GM21381 (cell line): ENCODE measurements at regions not wholly inside any gene's neighbourhood (a gene's known extent, or its start where the extent isn't known, plus 50 kb on each side); places are given as distances from the start of the nearest gene placed in this dataset.

Experiments used
- ATAC-seq: cut with Tn5 transposase; IDR thresholded peaks from one replicate; pipeline ENCODE4 v1.9.1; 2021; ENCODE audit warnings: mild to moderate bottlenecking, moderate library complexity; ENCODE audit not compliant: unreplicated experiment

DNA sequence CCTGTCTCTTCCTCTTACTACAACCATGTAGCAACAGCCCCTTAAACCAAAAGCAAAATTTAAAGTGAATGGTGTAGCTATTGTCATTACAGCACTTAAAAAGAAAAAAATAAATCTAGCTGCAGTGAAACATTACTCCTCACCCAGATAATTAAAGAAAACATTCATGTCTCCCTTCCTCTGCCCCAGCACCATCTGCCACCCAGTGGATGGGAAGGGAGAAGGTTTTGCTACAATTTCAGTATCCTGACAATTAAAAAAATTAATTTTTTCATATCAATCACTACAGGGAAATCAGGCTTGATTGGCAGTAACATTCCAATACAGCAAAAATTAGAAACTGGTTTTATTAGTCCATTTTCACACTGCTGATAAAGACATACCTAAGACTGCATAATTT, 147.4 kb upstream of the PUM3 start:
- ATAC-seq = no peak

DNA sequence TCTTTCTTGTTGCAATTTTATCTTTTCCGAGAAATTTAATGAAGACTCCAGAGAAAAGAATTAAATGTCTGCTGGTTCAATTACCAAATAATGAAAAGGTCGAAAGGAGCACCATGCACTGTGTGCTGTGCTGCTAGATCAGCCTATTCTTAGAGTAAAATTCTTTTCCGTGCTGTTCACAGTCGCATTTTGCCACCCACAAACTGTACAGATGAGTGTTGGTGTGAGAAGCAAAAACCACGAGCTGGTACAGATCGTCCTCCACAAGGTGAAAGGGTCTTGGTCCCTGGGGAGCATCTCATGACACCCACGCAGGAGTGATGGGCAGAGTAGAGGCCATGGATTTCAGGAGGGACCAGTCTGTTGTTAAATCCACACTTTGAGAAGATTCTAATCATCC, 143.8 kb upstream of the PUM3 start:
- ATAC-seq = no peak

DNA sequence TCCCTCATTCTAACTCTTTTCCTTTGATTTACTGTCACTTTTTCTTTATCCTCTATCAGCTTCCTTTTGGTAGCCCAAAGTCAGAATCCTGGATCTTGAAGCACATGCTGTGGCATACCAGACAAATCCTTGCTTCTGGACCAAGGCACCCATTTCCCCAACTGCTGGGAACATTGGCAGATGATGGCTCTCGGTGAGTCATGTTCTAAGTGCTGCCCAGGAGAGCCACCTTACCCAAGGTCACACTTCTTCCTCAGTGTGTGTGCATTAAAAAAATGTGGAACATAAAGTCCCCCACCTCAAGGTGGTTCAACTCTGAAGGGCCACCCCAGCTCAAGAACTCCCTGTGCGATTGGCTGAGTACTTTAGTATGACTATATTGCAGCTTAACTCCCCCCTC, 141.4 kb upstream of the PUM3 start:
- no peak for ATAC-seq

DNA sequence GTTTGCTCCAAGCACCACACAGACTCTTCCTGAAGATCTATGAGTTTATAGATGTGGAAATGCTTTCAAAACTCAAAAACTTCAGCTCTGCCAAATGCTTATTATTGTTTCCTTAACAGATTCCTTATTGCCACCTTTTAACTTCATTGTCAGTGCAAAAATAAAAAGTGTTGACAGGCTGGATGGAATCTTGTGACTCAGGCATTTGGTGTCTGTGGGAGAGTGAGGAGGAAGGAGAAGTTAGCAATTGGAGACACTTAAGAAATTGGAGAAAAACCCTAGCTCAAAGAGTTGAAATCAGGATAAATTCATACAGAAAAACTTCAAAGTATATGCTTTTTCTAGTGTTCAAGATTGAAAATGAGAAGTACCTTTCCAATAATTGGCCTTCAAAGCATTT, 140.6 kb upstream of the PUM3 start:
- no peak for ATAC-seq

DNA sequence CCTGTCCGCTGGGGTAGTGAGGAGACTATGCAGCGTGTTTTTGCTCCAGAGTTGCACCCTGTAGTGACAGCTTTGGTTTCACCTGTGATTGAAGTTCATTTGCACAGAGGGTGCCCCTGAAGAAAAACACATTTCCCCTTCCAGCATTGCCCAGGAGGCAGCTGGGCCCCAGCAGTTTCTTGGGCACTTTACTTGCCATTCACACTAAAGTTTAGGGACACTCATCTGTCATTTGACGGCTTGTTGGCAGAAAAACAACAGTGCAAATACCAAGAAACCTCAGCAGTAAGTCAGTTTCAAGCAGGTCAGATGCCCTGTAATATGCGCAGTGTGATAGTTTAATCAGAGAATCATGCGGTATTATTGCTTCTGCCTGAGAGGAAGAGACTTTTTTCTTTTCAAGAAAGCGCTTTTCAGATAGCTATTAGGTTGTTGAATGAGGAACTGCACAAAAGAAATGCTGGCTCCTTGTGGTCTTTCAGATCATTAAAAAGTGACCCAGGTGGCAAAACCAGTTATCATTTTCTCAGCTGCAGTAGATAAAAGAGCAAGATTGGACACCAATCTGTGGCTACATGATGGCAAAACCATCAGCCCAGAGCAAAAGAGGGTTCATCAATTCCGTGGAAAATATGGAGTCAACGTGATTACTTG, 136.2 kb upstream of the PUM3 start:
- ATAC-seq = no peak

DNA sequence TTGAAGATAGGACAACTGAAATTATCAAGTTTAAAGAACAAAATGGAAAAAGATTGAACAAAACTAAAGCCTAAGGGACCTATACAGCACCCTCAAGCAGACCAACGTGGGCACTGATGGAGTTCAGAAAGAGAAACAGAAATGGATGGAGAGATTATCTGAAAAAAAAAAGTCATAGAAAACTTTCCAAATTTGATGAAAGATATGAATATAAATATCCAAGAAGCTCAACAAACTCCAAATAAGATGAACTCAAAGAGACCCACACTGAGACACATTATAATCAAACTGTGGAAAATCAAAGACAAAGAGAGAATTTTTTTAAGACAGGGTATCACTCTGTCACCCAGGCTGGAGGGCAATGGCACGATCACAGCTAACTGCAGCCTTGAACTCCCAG, 128.6 kb upstream of the PUM3 start:
- no peak for ATAC-seq

DNA sequence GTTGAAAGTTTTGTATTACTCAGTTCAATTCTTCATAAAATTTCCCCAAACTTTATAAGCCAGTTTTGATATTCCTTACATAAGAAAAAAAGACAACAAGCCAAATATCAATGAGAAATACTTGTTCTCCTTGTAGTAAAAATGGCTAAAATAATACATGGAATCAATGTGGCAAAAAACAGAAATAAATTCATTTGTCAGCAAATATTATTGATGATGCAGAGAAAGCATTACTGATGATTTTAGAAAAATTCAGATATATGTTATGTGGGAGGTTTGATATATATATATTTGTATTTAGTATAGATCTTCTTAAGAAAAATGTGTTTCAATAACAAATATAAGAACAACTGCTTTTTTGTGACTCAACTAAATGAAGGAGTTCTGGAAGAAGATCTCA, 127.0 kb upstream of the PUM3 start:
- ATAC-seq = no peak

DNA sequence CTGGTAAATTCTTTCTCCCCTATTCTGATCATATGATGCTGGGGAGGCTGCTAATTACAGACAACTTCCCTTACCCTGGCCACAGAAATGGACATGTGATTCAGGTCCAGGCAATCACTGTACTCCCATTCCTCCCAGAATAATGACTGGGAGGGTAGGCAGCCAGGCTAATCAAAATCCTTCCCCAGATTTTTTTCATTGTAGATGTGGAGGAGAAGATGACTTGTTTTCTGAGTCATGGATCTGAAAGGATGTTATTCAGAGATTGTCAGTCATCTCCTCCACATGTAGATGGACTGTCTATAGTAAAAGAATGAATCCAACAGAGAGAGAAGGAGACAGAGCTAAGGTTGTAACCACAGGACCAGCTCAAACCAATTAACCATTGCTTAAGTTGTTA, 123.9 kb upstream of the PUM3 start:
- no peak for ATAC-seq

DNA sequence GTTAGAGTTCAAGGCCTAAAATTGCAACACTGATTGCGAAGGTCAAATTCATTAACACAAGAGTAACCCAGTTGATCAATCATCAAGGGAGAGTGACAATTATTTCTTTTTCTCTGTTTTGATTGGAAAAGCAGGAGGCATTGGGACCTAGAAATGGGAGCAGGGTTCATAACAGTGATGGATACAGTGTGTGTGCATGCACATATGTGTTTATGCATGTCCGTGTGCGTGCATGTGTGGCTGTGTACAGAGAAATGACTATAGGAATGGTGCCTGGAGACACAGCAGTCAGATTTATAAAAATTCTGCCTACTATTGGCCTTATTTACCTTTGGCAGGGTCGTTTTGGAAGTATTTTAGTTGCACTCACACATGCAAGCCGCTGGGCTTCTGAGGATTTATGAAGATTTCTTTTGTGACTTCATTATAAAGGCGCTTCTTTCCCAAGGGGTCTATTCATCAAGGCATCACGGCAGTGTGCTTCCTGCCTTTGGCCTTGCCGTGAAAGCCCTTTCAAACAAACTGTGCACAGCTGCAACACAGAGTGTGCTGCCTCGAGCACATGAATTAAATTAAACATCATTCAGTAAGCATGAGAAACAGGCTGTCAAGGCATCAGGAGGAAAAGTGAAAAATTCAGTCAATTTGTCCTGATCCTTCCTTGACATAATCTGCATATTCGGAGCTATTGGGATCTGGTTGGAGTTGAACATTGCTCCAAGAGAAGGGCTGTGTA, 122.8 kb upstream of the PUM3 start:
- ATAC-seq = no peak

DNA sequence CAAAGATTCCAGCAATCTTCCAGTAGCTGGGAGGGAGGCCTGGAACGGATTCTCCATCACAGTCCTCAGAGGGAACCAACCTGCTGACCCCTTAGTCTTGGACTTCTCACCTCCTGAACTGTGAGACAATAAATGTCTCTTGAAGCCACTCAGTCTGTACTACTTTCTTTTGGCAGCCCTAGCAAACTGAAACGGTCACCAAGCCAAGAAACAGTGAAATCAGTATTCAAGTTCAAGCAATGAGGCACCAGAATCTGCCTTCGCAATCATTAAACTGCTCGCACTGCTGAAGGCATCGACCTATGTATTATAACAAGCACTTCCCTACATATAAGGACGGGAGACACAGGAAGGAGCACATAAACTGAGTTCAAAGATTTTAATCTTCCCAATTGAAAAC, 120.6 kb upstream of the PUM3 start:
- no peak for ATAC-seq

DNA sequence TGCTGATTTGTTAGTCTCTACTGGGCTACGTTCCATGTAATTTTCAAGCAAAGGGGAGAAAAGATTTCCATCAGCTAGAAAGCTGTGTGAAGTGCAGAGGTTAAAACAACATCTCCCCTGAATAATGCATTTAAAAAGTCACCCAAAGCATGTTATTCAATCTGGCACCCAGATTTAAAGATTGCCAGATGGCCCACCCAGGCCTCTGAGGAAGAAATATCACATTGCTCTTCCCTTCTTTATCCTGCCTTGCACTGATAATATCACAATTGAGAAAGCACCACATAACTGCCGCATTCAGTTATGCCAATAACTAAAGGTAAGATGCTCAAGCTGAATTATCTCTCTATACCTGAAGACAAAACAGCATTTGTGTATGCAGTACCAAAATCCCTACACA, 119.4 kb upstream of the PUM3 start:
- no peak for ATAC-seq

DNA sequence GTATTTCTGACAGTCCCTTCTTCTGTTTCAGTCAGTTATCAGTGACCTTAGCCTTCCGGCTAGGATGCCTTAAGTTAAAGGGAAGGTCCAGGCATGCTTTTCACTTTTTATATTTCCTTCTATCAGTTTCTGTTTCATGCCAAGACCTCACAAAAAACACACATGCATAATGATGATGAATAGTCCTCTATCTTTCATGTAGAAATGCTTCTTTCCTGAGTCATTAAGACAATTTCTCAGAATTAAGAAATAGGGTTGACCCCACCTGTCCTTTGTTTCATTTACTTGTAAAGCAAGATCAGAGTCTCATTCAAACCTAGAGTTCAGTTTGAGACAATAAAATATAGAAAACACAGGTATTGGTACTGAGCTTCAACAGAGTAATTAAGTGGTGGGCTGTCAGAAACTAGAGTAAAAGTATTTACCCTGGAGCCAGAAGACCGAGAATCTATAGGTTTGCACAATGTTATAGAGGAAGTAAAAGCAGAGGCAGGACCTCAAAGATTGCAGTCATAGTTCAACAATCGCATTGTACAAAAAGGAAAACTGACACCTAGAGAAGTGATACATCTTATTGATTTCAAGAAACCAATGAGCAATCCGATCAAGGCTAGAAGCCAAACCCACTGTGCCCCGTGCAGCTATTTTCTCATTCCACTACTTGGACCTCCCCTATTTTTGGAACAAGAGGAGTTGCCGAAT, 118.7 kb upstream of the PUM3 start:
- no peak for ATAC-seq

DNA sequence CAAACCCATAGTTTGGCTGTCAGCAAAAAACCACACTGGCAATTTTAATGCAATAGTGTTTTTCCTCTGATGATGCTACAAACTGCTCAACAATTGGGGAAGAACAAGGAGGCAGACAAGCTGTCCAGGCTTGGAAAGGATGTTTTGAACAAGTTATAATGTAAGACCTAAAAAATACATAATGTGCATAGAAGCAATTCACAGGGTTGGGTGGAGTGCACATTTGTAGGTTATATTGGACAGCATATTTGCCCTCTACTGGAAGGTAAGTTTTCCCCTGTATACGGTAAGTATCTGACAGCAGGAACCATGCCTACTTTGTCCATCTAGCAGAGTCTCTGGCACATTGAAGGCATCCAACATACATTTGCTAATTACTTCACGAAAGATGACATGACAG, 114.3 kb upstream of the PUM3 start:
- ATAC-seq = no peak

DNA sequence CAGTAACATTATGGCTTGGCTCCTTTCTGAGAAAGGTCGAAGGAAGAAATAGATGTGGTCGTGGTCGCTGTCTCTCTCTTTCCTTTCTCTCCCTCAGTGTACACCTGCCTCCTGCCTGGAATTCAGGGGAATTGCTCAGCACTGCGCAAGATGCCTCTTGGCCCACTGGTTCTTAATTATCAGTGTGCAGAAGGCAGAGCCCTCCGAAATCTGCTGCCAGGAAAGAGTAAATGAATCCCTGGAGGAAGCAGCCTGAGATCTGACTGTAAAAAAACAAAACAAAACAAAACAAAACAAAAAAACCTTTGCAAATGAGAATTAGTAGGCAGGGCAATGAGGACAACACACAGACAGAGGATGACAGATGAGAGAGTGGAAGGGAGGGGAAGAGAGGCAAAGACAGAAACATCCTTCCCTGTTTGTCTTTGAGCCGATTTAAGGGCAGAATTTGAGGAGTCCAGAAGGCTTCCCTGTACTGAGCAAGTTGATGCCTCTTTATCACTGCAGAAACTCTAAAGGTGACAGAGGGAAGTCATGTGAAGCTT, 113.8 kb upstream of the PUM3 start:
- ATAC-seq = no peak

DNA sequence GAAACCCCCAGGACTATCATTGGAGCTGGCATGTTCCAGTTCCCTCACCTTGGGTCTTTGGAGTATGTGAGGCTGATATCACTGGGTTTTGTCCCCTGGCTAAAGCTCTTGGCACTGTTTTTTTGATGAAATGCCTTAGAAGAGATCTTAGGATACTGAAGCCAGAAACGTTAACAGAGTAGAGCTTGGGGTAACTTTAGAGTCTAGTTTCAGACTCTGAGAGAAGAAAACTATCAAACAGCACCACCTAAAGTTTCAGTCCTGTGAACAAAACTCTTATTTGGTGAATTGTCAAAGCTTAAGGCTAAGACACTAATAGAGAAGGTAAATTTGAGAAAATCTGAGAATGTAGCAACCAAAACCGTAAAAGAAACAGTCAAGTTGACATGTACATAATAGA, 111.7 kb upstream of the PUM3 start:
- no peak for ATAC-seq

DNA sequence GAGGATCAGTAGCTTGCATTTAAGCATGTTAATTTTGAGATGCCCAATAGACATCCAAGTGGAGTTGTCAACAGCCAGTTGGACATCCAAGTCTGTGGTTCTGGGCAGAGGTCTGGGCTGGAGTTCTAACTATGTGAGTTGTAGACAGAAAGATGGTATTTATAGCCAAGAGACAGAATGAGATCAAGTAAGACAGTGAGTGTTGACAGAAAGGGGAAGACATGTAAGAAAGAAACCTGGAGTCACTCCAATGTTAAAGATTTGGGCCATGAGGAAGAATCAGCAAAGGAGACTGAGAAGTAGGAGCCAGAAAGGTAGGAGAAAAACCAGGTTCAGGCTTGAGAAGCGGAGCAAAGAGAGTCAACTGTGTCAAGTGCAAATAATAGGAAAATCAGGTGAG, 95.5 kb upstream of the PUM3 start:
- no peak for ATAC-seq

DNA sequence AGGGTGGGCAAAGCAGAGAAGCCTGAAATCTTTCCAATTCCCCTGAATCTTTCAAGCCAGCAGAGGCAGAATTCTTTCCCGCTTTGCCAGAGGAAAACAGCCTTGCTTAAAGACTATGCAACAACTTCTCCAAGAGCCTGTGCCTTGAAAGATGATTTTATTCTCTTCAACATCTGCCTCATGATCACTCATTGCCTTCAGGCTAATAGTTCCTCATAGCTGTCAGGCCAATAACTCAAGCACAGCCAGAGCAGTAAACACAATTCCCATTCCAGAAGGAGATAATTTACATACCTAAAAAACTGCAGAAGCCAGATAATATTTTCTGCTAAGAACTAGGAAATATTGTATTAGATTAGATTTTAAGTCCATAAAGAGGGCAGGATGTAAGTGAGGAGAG, 92.3 kb upstream of the PUM3 start:
- no peak for ATAC-seq

DNA sequence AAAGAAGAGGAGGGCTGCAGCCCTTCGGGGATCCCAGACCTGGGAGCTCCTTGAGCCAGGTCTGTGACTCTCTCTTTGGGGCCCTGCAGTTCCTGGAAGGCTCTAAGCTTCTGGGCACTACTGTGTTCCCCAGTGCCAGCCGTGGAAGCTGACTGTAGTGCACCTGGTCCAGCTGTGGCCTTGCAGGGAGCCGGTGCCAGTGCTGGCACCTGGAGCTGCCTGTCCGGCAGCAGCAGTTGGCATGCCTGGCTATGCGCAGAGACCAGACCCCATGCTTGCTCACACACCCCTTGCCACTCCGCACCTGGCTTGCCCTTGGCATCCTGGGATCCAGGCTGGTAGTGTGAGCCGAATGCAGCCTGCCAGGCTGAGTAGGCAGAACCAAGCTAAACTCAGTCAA, 91.0 kb upstream of the PUM3 start:
- ATAC-seq = no peak

DNA sequence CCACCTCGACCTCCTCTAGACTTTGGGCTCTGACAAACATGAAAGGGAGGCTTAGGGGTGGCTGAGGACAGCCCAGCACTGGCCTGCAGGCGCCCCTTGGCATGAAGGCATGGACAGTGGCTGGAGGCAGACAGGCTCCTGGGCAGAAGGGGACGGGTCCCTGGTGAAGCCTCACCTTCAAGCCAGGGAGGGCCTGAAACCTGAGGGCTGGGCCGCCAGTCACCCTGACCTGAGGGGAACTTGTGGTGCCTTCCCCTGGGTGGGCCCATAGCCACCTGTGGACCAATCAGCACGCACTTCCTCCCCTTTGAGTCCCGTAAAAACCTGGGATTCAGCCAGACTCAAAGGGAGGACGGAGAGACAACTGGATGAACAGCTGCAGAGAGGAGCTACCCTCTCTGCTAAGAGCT, 90.4 kb upstream of the PUM3 start:
- no peak for ATAC-seq

DNA sequence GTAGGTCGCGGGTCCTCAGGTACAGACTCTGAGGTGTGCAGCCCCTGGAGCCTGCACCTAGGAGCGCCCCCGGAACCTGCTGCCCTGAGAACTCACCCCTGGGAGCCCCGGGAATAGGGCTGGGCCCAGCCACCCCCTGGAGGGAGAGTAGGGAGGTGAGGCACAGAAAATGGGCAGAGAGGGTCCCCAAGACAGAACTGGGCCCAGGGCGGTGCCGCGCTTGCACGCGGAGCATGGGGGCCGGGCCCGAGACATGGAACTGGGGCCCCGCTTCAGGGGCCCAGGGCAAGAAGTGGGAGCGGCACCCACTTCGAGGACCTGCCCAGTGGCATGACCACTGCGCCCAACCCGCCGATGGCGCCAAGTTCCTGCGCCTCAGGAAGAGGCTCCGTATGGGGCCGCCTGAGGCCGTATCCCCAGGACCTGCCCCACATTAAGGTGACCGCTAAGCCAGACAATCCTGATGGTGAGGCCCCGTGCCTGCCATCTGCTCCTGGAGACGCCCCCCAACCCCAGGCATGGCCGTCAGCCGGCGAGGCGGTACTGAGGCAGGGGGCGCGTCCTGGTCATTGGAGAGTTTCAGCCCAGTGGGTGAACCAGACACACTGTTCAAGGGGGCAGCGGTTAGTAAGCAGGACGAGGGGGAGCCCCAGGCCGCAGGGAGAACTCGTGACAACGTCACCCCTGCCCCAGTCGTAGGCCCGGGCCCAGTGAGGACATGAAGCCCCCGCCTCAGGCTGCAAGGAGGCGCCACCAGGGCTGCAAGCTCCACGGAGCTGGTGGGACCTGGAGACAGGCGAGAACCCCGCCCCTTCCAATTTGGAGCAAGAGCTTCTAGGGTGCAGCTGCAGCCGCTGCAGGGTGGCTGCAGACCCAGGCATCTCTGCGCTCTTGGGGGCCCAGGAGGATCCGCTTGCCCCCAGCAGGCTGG, 89.5 kb upstream of the PUM3 start:
- ATAC-seq = no peak

DNA sequence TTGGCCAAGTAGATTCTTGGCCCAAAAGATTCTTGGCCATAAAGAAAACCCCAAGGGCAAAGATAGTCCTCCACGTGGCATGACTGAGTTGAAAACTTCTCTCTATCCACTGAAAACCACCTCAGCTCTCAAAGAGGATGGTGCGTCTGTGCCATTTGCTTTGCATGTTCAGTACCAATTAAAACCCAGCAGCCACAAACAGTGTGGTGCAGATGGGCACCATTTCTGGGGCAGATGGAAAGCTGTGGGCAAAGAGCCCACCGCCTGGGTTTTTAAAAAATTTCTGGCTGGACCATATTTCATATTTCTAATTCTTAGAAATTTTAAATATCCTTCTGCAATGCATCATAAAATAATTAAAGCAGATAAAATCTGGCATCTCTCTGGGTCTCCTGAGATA, 84.5 kb upstream of the PUM3 start:
- no peak for ATAC-seq
